Retinal pigment epithelial cell (primary cell): ENCODE measurements at regions not wholly inside any gene's neighbourhood (a gene's known extent, or its start where the extent isn't known, plus 50 kb on each side); places are given as distances from the start of the nearest gene placed in this dataset.

Experiments
- DNase-seq: peaks from one replicate; pipeline ENCODE4 v3.0.0-alpha.2; 2010; ENCODE audit warnings: low read depth
- H3K4me3 ChIP-seq: 2 replicates; pipeline ENCODE4 v1.5.1; 2011; ENCODE audit warnings: mild to moderate bottlenecking, low read length, control low read depth, moderate library complexity
- TF ChIP-seq, protein P1 (sequence below): conservative IDR thresholded peaks from 2 replicates; pipeline ENCODE4 v1.5.1; 2011; ENCODE audit warnings: low read depth, low read length, control low read depth, inconsistent platforms

- no peak overlapping the region for H3K4me3 ChIP-seq
- DNase-seq: no peak
- TF ChIP-seq, protein P1, sequence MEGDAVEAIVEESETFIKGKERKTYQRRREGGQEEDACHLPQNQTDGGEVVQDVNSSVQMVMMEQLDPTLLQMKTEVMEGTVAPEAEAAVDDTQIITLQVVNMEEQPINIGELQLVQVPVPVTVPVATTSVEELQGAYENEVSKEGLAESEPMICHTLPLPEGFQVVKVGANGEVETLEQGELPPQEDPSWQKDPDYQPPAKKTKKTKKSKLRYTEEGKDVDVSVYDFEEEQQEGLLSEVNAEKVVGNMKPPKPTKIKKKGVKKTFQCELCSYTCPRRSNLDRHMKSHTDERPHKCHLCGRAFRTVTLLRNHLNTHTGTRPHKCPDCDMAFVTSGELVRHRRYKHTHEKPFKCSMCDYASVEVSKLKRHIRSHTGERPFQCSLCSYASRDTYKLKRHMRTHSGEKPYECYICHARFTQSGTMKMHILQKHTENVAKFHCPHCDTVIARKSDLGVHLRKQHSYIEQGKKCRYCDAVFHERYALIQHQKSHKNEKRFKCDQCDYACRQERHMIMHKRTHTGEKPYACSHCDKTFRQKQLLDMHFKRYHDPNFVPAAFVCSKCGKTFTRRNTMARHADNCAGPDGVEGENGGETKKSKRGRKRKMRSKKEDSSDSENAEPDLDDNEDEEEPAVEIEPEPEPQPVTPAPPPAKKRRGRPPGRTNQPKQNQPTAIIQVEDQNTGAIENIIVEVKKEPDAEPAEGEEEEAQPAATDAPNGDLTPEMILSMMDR: no peak
Measured at GRCh38 chr2:236809716-236810115, 240.1 kb downstream of the ACKR3 start.

GRCh38 chr2:236811062-236811656, 241.5 kb downstream of the ACKR3 start:
- TF ChIP-seq, protein P1: no peak
- no peak for DNase-seq
- H3K4me3 ChIP-seq: no peak overlapping the region

DNA sequence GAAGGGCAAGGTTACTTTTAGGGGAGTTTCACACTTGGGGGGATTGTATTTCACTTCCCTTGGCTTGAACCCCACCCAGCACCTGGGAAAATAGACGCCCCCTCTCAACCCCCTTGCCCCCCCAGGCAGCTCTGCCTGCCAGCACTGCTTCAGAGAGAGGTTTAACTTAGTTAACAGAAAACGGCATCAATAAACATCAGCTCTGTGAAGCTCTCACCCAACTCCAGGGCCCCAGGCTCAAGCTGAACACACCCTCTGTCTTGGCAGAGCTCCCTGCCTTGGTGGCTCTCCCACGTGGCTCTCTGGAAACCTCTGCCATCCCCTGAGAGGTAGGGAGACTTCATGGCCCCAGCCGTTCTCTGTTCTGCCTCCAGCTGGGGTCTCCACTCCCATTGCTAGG, 244.1 kb downstream of the ACKR3 start:
- no peak for DNase-seq
- H3K4me3 ChIP-seq: no peak overlapping the region
- TF ChIP-seq, protein P1: no peak

- DNase-seq: no peak
- H3K4me3 ChIP-seq: no peak overlapping the region
- TF ChIP-seq, protein P1: no peak
Measured at GRCh38 chr2:236814593-236814992, 245.0 kb downstream of the ACKR3 start.

DNA sequence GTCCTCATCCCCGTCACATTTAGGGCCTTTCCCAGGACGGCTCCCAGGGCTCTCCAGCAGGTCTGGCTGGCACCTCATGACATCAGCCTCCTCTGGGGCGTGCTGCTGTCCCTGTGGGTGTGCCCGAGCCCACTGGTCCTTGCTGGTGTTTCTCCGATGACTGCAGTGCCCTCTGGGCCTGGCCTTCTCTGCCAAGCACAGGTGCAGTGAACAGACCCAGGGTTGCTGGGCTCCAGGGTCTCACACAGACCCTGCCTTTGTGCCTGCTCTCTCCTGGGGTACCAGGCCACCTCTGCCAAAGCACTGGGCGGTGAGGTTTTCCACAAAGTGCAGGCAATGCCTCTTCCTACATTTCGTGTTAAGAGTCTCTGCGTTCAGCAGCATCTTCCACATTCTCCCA, 246.1 kb downstream of the ACKR3 start:
- DNase-seq: no peak
- no peak overlapping the region for H3K4me3 ChIP-seq
- TF ChIP-seq, protein P1: no peak

DNA sequence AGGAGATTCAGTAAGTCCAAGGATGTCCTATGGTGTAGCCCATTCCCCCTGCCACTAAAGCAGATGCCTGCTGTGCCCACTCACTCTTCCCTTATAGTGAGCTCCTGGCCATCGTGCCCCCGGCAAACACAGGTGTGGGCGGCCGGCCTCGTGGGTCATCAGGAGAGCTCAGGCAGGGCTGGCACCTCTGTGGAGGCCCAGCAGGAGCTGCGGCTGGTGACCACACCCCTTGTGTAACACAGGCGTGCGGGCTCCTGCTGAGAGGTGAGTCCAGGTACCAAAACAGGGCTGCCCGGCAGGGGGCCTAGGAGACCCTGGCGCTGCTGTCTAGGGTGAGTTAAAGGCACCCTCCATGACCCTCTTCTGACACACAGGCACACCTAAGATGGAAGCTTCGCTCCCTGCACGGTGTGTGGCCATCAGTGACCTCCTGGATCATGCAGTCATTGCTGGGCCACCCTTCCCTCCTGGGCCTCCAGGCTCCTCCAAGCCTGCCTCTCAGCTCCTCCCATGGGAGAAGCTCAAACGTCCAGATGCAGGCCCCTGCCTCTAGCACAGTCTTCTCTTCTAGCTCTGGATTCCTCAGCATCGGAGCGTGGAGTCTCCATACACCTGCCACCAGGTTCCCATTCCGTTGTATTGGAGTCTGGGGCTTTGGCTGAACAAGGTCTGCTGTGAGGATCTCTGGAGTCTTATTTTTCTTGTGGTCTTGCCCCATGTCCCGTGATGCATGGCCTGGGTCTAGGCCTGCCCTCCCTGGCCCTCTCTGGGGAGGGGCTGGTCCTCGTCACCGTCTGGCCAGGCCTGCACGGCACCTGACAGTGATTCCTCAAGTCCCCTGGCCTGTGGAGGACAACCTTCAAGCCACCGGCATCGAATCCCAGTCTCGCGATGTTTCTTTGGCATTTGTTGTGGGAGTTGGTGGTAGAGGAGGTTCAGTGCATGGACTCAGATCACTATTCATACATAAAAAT, 246.9 kb downstream of the ACKR3 start:
- H3K4me3 ChIP-seq: no peak overlapping the region
- DNase-seq: no peak
- TF ChIP-seq, protein P1: no peak
